Epithelial cell of prostate (primary cell): ENCODE measurements at regions not wholly inside any gene's neighbourhood (a gene's known extent, or its start where the extent isn't known, plus 50 kb on each side); places are given as distances from the start of the nearest gene placed in this dataset.

Experiments used
- DNase-seq: peaks from one replicate; pipeline ENCODE4 v3.0.0-alpha.2; 2011; ENCODE audit warnings: low read depth, low spot score
- H3K27ac ChIP-seq: fragments of 450-650 bp; 2 replicates; pipeline ENCODE4 v1.5.1; 2017; ENCODE audit warnings: mild to moderate bottlenecking

GRCh38 chr11:31871310-31872075 lies 60.4 kb upstream of the PAX6 start:
- no peak for DNase-seq
- peak overlapping the region; percentile 7 for H3K27ac ChIP-seq

DNA sequence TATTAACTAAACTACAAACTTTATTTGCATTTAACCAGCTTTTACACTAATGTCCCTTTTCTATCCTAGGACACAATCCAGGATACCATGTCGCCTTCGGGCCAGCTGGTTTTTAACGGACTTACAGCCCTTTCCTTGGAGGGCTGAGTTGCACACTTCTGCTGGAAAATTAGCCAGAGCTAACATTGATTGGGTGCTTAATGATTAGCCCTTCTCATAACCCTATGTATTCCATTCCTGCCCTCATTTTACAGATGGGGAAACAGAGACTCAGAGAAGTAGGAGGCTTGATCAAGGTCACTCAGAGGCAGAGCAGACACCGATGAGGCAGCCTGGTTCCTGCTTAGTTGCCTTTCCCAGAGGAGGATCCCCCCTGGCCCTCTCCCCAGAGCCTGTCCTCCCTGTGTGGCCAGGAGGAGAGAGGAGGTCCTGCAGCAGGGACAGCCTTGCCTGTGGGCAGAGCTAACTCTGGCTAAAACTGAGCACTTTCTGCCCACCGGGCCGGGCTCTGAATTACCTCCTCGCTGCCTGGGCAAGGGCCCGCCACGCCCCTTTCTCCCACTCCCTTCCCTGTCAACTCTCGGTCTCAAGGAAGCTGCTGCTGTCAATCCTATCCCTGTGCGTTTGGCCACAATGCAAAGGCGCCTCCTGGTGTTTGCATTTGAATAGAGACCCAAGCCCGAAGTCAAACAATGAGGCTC lies 59.6 kb upstream of the PAX6 start:
- DNase-seq = no peak

GRCh38 chr11:31869986-31870385 lies 58.9 kb upstream of the PAX6 start:
- no peak for DNase-seq

More for the DNA sequence above, 59.6 kb upstream of the PAX6 start:
- no peak overlapping the region for H3K27ac ChIP-seq

GRCh38 chr11:31865606-31866300 lies 54.6 kb upstream of the PAX6 start:
- no peak overlapping the region for H3K27ac ChIP-seq
- no peak for DNase-seq

More at GRCh38 chr11:31869986-31870385, 58.9 kb upstream of the PAX6 start:
- H3K27ac ChIP-seq = no peak overlapping the region

- no peak overlapping the region for H3K27ac ChIP-seq
These were observed 52.2 kb upstream of the PAX6 start for GRCh38 chr11:31863170-31863832.

GRCh38 chr11:31861011-31861410 lies 49.9 kb upstream of the PAX6 start:
- H3K27ac ChIP-seq = no peak overlapping the region
- DNase-seq = no peak

More at GRCh38 chr11:31863170-31863832, 52.2 kb upstream of the PAX6 start:
- no peak for DNase-seq
